DND-41 (cell line): ENCODE measurements at regions not wholly inside any gene's neighbourhood (a gene's known extent, or its start where the extent isn't known, plus 50 kb on each side); places are given as distances from the start of the nearest gene placed in this dataset.

Source experiments
- CTCF ChIP-seq: IDR thresholded peaks from 2 replicates; pipeline ENCODE4 v1.5.1; 2012; ENCODE audit warnings: borderline replicate concordance, low read length, moderate library complexity, mild to moderate bottlenecking; ENCODE audit not compliant: poor library complexity, severe bottlenecking; ENCODE audit errors: extremely low read depth
- EZH2 ChIP-seq: IDR thresholded peaks from 3 replicates; pipeline ENCODE4 v1.6.1; 2012; ENCODE audit warnings: borderline replicate concordance, low read depth, mild to moderate bottlenecking, moderate library complexity, low read length, inconsistent platforms; ENCODE audit not compliant: severe bottlenecking

DNA sequence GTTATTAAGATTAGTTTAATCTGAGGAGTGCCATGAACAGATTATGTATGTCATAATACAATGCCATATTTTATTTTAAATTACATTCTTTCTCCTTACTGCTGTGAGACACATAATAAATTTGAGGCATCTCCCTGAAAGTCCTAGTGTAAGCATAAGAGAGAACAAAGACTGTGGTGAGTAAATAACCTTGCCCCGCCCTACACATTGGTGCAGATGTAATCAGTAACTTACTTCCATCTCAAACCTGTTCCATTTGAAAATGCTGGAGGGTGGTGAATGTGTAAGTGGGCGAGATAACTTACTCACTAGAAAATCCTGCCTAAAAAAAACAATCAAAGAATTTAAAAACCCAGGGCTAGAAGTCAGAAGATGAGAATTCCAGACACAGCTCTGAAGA lies 338.1 kb upstream of the SLIT2 start:
- TF ChIP-seq CTCF (no peak), EZH2 (no peak)
